Thyroid gland (tissue), 4 donors: ENCODE measurements at regions not wholly inside any gene's neighbourhood (a gene's known extent, or its start where the extent isn't known, plus 50 kb on each side); places are given as distances from the start of the nearest gene placed in this dataset.

ENCODE experiments used
- CTCF ChIP-seq, 6 experiments: fragments of 200-600 bp in 3 of 6; fragments of 450-650 bp in 3 of 6; sonication (generic) in 3 of 6; IDR thresholded peaks; one replicate each; pipeline ENCODE4 v1.5.1; 2016 to 2019; ENCODE audit warnings: antibody characterized with exemption in 6 of 6, mild to moderate bottlenecking in 2 of 6, inconsistent platforms in 1 of 6, moderate library complexity in 1 of 6
- POLR2A ChIP-seq, 2 donors: fragments of 450-650 bp; IDR thresholded peaks; one replicate each; pipeline ENCODE4 v1.6.1; 2017; ENCODE audit warnings: antibody characterized with exemption in 2 of 2, mild to moderate bottlenecking in 2 of 2, moderate library complexity in 1 of 2

DNA sequence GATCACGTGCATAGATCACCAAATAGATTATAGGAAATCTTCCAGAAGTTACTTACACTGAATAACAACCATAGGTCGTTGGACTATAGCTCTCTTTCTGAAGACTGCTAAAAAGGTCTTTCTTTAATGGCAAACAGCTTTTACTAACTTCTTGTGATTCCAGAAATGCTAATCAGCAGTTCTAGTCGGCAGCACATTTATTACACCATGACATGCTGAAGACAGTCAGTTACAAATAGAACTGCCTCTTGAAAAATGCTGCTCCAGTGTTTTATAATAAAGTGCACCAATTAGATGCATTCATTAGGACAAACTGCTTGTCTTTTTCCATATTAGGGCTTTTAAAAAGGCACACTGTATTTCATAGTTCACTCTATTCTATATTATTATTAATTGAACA lies 488.2 kb downstream of the PABPC4L start:
- TF ChIP-seq CTCF (IDR thresholded peaks at IDR 0.05), result no peak
- TF ChIP-seq POLR2A (IDR thresholded peaks at IDR 0.05), result no peak
